ENCODE measurements at regions not wholly inside any gene's neighbourhood (a gene's known extent, or its start where the extent isn't known, plus 50 kb on each side); places are given as distances from the start of the nearest gene placed in this dataset.
"Not testable (repeated sequence)": the region's sequence is repeated elsewhere in the genome, so short reads cannot be mapped to it uniquely, and the experiment has no call there.

DNA sequence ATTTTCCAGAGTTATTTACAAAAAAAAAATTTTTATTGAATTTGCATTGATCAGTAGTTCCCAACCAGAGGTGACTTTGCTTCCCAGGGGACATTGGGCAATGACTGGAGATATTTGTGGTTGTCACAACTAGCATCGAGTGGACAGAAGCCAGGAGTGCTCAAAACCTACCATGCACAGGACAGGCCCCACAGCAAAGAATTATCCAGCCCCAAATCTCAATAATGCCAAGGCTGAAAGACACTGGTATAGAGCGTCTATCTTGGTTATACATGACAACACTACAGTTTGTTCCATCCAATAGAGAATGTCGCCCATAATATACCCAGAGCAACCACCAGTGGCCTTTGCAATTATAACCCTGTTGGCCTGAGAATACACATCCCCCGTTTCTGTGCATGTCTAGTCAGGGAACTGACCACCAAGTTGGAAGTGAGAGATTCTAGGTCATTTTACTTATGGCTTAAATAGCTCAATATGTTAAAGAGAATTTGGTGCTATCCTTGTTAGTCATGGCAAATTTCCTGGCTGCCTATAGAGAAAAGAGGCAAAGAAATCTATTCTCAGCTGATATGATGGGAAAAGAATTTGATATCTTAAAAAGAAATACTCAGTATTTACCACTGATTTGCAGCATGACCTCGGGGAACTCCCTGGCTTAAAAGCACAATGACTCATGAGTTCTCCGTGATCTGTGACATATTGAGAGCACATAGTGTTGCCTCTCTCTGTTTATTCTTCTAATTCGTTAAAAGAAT is 76.0 kb upstream of the ADTRP start:
- no peak for TF ChIP-seq ZFX (IDR thresholded peaks at IDR 0.05)
- TF ChIP-seq, protein P1, sequence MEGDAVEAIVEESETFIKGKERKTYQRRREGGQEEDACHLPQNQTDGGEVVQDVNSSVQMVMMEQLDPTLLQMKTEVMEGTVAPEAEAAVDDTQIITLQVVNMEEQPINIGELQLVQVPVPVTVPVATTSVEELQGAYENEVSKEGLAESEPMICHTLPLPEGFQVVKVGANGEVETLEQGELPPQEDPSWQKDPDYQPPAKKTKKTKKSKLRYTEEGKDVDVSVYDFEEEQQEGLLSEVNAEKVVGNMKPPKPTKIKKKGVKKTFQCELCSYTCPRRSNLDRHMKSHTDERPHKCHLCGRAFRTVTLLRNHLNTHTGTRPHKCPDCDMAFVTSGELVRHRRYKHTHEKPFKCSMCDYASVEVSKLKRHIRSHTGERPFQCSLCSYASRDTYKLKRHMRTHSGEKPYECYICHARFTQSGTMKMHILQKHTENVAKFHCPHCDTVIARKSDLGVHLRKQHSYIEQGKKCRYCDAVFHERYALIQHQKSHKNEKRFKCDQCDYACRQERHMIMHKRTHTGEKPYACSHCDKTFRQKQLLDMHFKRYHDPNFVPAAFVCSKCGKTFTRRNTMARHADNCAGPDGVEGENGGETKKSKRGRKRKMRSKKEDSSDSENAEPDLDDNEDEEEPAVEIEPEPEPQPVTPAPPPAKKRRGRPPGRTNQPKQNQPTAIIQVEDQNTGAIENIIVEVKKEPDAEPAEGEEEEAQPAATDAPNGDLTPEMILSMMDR (conservative IDR thresholded peaks at IDR 0.05), result no peak
- no peak overlapping the region for H3K27ac ChIP-seq

DNA sequence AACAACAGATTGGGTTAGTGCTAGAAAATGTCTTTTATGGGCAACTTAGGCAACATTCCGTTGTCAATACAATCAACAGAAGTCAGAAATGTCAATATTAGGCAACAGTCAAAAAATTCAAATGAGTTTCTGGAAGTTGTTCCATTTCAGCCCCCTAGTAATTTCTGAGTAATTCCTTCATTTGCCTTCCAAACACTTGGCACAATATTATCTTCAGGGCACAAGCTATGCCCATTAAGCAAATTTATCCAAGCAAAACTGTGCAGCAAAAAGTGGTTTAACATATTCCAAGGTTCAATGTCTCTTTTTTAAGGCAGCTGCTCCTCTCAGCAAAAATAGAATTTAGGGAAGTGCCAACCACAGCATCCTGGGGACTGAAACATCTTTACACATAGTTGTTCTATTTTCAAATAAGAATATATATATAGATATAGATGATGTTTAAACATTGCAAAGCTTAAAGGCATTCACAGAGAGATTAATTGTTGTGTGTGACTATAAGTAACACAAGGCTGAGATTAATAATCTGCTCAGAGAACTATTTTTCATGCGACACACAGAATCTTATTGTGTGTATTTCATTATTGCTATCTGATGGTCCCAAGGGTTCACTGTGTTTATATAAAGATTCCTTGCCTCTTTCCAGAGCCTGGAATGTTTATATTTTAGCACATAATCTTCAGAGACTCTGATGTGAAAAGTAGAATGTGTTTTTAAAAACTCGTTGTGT is 75.2 kb upstream of the ADTRP start:
- TF ChIP-seq ZFX (IDR thresholded peaks at IDR 0.05), result no peak
- TF ChIP-seq, protein P1 (conservative IDR thresholded peaks at IDR 0.05), result no peak
- no peak overlapping the region for H3K27ac ChIP-seq

DNA sequence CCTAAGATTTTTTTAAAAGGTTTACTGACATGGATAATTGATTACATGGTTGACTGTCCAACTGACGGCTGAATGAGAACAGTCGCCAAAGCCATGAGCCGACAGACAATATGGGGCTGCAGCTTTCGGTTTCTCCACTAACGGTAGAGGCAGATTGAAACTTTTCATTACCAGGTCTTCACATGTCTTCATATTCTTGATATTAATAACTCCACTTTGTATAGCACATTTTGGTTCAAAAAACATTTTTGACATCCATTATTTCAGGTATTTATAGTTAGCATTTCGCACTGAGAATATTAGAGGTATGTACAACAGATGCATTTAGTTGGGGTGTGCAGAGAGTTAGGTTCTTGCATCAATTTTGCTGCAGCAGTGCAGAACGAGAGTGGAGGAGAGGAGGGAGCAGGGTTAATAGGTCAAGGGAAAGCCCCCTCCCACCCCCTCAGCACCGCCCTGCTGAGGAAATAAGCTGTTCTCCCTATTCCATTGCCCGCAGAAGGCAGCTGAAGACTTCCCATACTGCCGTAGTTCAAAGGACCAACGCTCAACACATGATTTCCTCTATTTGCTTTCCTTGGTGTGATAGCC is 73.6 kb upstream of the ADTRP start:
- no peak for TF ChIP-seq ZFX (IDR thresholded peaks at IDR 0.05)
- TF ChIP-seq, protein P1 (conservative IDR thresholded peaks at IDR 0.05), result no peak
- H3K27ac ChIP-seq, result no peak overlapping the region

DNA sequence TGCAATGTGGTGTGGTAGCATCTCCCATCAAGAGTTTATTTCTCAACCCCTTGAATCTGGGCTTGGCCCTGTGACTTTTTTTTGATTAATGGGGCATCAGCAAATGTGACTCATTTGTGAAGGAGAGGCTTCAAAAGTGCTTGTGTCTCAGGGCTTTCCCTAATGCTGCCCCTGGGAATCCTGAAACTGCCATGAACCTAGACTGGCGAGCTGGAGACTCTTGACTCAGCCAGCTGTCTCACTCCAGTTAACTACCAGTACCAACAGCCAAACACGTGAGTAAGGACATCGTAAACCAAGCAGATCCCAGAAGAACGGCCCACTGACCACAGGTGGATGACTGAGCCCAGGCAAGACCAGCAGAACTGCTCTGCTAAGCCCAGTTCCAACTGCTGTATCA is 72.8 kb upstream of the ADTRP start:
- no peak for TF ChIP-seq ZFX (IDR thresholded peaks at IDR 0.05)
- TF ChIP-seq, protein P1 (conservative IDR thresholded peaks at IDR 0.05), result no peak
- H3K27ac ChIP-seq, result no peak overlapping the region

DNA sequence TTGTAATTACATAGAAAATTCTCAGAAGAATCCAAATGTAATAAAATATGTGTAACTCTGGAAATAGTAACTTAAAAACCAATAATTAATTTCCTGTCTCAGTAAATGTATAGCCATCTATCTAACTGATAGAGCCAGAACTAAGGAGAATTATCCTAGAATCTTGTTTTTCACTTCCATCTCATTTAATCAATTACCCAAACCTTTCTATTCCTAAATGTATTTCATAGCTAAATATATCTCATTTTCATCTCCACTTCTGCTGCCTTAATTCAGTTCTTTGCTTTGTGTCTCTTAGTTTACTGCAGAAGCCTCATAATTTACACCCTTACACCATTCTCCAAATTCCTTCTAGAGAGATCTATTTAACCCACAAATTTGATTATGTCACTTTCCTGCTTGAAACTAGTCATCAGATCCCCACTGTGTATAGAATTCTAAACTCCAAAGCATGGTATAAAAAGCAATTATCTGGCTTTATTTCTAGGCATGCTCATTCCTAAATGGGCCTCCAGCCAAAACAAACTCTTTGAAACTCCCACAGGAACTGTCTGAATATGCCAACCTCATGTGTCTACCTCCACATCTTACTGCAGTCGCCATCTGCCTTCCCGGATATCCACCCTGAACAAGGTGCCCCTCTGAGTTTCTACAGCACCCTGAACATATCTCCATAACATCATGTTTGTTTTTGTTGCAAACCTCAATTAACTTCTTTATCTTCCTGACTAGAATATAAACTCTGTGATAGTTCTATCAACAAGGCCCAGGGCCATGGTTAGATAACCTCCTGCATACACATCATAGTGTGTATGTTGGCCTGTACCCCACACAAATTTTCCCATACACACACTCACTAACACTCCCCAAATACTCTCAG is 70.5 kb upstream of the ADTRP start:
- H3K27ac ChIP-seq, result peak overlapping the region; percentile 25; the same call in 1 of the 2 replicates

DNA sequence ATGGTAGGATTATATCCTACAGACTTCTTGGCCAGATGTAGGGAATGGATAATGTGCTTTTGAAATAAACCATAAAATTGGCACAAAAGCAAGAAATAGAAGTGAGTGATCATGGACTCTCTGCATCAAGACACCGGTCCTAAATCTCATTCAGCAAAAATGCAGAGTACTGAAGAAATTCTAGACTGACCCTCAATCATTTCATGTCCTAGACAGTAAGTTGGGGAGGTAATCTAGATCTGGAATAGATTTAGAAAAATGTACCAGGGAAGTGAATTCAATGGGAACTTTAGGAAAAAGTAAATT is 69.7 kb upstream of the ADTRP start:
- no peak for TF ChIP-seq ZFX (IDR thresholded peaks at IDR 0.05)
- H3K27ac ChIP-seq, result no peak overlapping the region

More for the DNA sequence above, 70.5 kb upstream of the ADTRP start:
- TF ChIP-seq, protein P1 (conservative IDR thresholded peaks at IDR 0.05), result no peak
- no peak for TF ChIP-seq ZFX (IDR thresholded peaks at IDR 0.05)

DNA sequence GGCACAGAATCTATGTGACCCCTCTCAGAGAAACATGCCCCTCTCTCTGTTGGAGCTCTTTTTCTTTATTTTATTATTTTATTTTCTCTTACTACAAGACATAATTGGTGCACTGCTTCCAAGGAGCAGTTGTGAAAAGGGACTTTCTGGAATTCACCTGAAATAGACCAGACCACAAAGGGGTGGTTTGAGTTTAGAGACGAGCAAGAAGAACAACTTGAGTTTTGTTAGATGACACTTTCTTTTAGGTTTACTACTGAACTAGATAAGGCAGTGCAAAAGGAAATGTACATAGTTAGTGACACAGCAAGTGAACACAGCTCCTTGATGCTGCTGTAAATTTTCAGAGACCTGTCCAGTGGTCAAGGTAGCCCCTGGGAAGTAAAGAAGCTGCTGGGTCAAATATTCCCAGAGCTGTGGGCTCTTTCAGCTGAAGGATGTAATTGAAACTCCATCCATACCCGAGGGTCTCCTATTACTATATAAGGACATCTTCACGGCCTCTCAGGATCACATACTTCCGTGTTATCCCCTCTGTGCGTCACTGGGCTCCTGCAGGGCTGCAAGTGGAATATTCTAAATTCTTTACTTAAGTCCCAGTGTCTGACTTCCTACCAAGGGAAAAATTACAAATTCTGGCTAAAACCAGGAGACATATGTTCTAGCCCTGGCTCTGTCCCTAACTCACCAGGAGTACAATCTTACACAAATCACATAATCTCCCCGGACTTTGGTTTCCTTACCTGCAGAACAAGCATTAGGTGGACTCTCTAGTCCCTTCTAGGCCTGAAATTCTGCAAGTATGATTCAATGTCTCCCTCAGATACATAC is 69.1 kb upstream of the ADTRP start:
- TF ChIP-seq, protein P1 (conservative IDR thresholded peaks at IDR 0.05), result no peak
- TF ChIP-seq ZFX (IDR thresholded peaks at IDR 0.05), result no peak
- no peak overlapping the region for H3K27ac ChIP-seq

DNA sequence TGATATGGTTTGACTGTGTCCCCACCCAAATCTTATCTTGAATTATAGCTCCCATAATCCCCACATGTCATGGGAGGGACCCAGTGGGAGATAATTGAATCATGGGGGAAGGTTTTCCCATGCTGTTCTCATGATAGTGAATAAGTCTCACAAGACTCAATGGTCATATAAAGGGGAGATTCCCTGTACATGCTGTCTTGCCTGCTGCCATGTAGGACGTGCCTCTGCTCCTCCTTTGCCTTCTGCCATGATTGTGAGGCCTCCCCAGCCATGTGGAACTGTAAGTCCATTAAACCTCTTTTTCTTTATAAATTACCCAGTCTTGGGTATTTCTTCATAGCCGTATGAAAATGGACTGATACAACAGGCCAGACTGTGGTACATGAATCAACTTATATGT is 68.5 kb upstream of the ADTRP start:
- H3K27ac ChIP-seq, result not testable (repeated sequence)

Data from C4-2B (cell line).